GM12892 (cell line): ENCODE measurements at regions not wholly inside any gene's neighbourhood (a gene's known extent, or its start where the extent isn't known, plus 50 kb on each side); places are given as distances from the start of the nearest gene placed in this dataset.

Source experiments
- POLR2A ChIP-seq: IDR thresholded peaks from 2 replicates; pipeline ENCODE4 v1.6.1; 2011; ENCODE audit warnings: low read depth, low read length, control low read depth
- POLR2AphosphoS5 ChIP-seq: IDR thresholded peaks from 2 replicates; pipeline ENCODE4 v1.6.1; 2011; ENCODE audit warnings: low read depth, low read length, control low read depth
- TAF1 ChIP-seq: IDR thresholded peaks from 2 replicates; pipeline ENCODE4 v1.6.1; 2011; ENCODE audit warnings: low read depth, mild to moderate bottlenecking, control low read depth, low read length, borderline replicate concordance

DNA sequence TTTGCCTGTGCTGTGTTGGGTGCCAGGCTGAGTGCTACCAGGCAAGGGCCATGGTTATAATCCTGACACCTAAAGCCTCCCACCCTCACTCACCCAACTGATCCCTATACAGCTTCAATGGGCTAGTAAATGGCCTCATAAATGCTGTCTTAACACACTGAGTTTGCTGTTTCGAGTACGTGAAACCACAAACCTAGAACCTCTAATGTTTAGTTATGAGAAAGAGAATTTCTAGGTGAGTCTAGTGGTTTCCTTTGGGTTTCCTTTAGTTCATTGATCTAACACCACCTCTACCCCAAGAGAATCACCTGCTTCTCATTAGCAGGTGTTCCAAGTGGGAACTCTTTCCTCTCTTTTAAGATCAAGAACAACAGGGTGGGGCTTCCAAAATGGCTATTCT, 172.0 kb downstream of the MC4R start:
- TF ChIP-seq POLR2AphosphoS5 (no peak), TAF1 (no peak), POLR2A (no peak)
